HFF-Myc (cell line): ENCODE measurements at regions not wholly inside any gene's neighbourhood (a gene's known extent, or its start where the extent isn't known, plus 50 kb on each side); places are given as distances from the start of the nearest gene placed in this dataset.

ENCODE experiments used
- DNase-seq: peaks from one replicate; pipeline ENCODE4 v3.0.0-alpha.2; 2011; ENCODE audit warnings: low read depth; ENCODE audit errors: extremely low read depth
- H3K4me3 ChIP-seq: replicated peaks from 2 replicates; pipeline ENCODE4 v1.5.1; 2011; ENCODE audit warnings: low read depth, mild to moderate bottlenecking, control low read depth, low read length
- CTCF ChIP-seq: IDR thresholded peaks from 2 replicates; pipeline ENCODE4 v1.5.1; 2012; ENCODE audit warnings: mild to moderate bottlenecking, low read depth, low read length, control low read depth; ENCODE audit errors: missing control alignments

GRCh38 chr2:234764372-234764771 is 187.4 kb upstream of the SH3BP4 start:
- DNase-seq = no peak
- no peak for TF ChIP-seq CTCF
- no peak overlapping the region for H3K4me3 ChIP-seq

DNA sequence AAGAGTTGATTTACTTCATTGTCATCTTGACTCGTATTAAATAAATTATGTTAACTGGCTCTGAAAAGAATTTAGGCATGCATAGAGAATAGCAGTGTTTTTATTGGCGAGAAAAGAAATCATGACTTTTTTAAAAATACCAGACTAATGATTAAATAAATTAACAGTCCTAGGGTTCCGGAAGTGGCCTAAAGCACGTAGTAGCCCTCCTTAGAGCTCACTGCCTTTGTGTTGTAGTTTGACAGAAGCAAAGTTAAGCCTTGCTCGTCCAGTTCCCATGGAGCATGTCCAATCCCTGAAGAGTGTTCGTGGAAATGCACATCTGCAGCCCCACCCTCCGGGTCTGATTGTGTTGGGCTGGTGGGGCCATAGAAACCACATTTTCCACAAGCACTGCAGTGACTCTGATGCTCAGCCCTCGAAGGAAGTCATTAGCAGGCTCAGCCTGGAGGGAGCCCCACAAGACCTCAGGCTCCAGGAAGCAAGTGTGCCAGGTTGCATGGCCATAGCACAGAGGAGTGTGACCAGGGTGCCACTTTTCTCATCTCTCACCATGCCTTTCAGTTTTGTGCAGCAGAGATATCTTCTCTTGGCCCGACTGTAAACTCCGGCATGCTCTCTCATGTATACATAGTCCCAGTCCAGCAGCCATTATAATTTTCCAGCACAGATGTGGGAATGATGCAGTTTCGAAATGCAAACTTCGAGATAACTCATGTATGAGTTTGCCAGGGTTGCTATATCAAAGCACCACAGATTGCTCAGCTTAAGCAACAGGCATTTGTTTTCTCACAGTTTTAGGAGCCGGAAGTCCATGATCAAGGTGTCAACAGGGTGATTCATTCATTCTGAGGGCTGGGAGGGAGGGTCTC is 188.6 kb upstream of the SH3BP4 start:
- TF ChIP-seq CTCF = no peak
- H3K4me3 ChIP-seq = no peak overlapping the region
- no peak for DNase-seq

GRCh38 chr2:234761910-234762309 is 189.9 kb upstream of the SH3BP4 start:
- DNase-seq = no peak

GRCh38 chr2:234754126-234754525 is 197.7 kb upstream of the SH3BP4 start:
- no peak overlapping the region for H3K4me3 ChIP-seq
- no peak for DNase-seq
- TF ChIP-seq CTCF = no peak

More at GRCh38 chr2:234761910-234762309, 189.9 kb upstream of the SH3BP4 start:
- TF ChIP-seq CTCF = no peak
- H3K4me3 ChIP-seq = no peak overlapping the region

GRCh38 chr2:234753701-234754100 is 198.1 kb upstream of the SH3BP4 start:
- DNase-seq = no peak
- H3K4me3 ChIP-seq = no peak overlapping the region
- TF ChIP-seq CTCF = no peak

GRCh38 chr2:234752966-234753365 is 198.9 kb upstream of the SH3BP4 start:
- DNase-seq = no peak
- no peak for TF ChIP-seq CTCF
- H3K4me3 ChIP-seq = no peak overlapping the region
